ENCODE measurements at regions not wholly inside any gene's neighbourhood (a gene's known extent, or its start where the extent isn't known, plus 50 kb on each side); places are given as distances from the start of the nearest gene placed in this dataset.

GRCh38 chrX:13177921-13178566 lies 133.6 kb upstream of the FAM9C start:
- no peak for TF ChIP-seq CTCF (IDR thresholded peaks at IDR 0.05; ENCODE audit: low read length)
- no peak for TF ChIP-seq EZH2 (IDR thresholded peaks at IDR 0.05; ENCODE audit: borderline replicate concordance, low read length)

Measured in OCI-LY1 (cell line).